Suprapubic skin (tissue), 4 donors: ENCODE measurements at regions not wholly inside any gene's neighbourhood (a gene's known extent, or its start where the extent isn't known, plus 50 kb on each side); places are given as distances from the start of the nearest gene placed in this dataset.

ENCODE experiments used
- EP300 ChIP-seq: sonication (generic); formaldehyde crosslinking; IDR thresholded peaks from one replicate; pipeline ENCODE4 v1.6.1; 2017; ENCODE audit warnings: antibody characterized with exemption
- POLR2A ChIP-seq, 2 donors: fragments of 450-650 bp; IDR thresholded peaks; one replicate each; pipeline ENCODE4 v1.6.1; 2017; ENCODE audit warnings: antibody characterized with exemption in 2 of 2, mild to moderate bottlenecking in 2 of 2, moderate library complexity in 2 of 2
- POLR2AphosphoS5 ChIP-seq, 3 donors: sonication (generic); formaldehyde crosslinking; IDR thresholded peaks; one replicate each; pipeline ENCODE4 v1.6.1; 2017; ENCODE audit warnings: antibody characterized with exemption in 3 of 3

DNA sequence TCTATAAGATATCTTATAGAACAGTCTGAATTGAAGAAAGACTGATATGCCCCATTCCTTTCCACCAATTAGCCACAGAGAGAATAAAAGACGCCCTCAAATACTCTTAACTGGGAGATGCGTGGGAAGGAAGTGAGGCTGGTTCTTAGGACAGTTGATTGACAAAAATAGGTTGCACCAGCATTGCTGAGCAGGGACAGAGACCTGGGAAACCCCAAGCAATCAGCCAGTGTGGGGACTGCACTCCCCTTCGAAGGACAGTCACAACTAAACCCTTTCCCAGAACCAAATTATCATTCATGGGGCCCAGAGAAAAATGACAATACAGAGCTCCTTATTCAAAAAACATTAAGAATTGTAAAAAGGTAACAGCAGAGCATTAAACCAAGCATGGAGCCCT lies 196.9 kb upstream of the GHITM start:
- TF ChIP-seq EP300 (no peak), POLR2AphosphoS5 (IDR thresholded peaks at IDR 0.05) (no peak), POLR2A (IDR thresholded peaks at IDR 0.05) (no peak)
